Type B pancreatic cell (in vitro differentiated cells): ENCODE measurements at regions not wholly inside any gene's neighbourhood (a gene's known extent, or its start where the extent isn't known, plus 50 kb on each side); places are given as distances from the start of the nearest gene placed in this dataset.

Experiments used
- DNase-seq: peaks from one replicate; pipeline ENCODE4 v3.0.0; 2021; ENCODE audit warnings: mixed read lengths; ENCODE audit not compliant: unreplicated experiment; ENCODE audit errors: extremely low spot score
- H3K27ac Mint-ChIP-seq: 2 replicates; pipeline ENCODE4 v1.8.0; 2021; ENCODE audit warnings: mild to moderate bottlenecking, mixed read lengths
- H3K27me3 Mint-ChIP-seq: 2 replicates; pipeline ENCODE4 v1.8.0; 2021; ENCODE audit warnings: mixed read lengths
- H3K36me3 Mint-ChIP-seq: 2 replicates; pipeline ENCODE4 v1.8.0; 2021; ENCODE audit warnings: mixed read lengths
- H3K4me1 Mint-ChIP-seq: one replicate; pipeline ENCODE4 v1.8.0; 2021; ENCODE audit warnings: mixed read lengths; ENCODE audit not compliant: unreplicated experiment
- H3K4me3 Mint-ChIP-seq: 2 replicates; pipeline ENCODE4 v1.8.0; 2021; ENCODE audit warnings: mild to moderate bottlenecking, mixed read lengths
- H3K9me3 Mint-ChIP-seq: 2 replicates; pipeline ENCODE4 v1.8.0; 2021; ENCODE audit warnings: mixed read lengths
- TF ChIP-seq, protein P1 (sequence below): fragments of 200-600 bp; sonication (generic); conservative IDR thresholded peaks from 2 replicates; pipeline ENCODE4 v1.5.0; 2021; ENCODE audit warnings: antibody characterized with exemption, mild to moderate bottlenecking

DNA sequence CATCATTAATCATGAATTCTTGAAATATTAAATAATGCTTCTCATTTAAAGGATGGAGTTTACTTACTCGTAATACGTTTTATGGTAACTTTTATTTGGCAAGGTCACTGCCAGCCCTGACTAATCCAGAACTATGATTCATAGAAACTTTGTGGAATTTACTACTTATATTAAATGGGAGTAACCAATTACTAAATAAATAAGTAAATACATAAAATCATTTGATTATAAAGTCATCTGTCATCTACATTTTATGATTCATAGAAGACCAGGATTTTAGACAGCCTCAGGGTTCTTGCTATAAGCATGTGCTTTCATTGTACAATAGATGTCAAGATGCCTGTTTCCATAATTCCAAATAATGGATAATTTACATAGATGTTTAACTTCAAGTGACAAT, 611.1 kb downstream of the TBC1D4 start:
- Mint-ChIP-seq H3K4me3 (no peak overlapping the region), H3K36me3 (no peaks in the 10 kb centered on the region), H3K4me1 (peaks cover 7% of the 10 kb centered on the region), H3K9me3 (peaks cover 11% of the 10 kb centered on the region), H3K27ac (no peak overlapping the region), H3K27me3 (no peaks in the 10 kb centered on the region)
- TF ChIP-seq, protein P1, sequence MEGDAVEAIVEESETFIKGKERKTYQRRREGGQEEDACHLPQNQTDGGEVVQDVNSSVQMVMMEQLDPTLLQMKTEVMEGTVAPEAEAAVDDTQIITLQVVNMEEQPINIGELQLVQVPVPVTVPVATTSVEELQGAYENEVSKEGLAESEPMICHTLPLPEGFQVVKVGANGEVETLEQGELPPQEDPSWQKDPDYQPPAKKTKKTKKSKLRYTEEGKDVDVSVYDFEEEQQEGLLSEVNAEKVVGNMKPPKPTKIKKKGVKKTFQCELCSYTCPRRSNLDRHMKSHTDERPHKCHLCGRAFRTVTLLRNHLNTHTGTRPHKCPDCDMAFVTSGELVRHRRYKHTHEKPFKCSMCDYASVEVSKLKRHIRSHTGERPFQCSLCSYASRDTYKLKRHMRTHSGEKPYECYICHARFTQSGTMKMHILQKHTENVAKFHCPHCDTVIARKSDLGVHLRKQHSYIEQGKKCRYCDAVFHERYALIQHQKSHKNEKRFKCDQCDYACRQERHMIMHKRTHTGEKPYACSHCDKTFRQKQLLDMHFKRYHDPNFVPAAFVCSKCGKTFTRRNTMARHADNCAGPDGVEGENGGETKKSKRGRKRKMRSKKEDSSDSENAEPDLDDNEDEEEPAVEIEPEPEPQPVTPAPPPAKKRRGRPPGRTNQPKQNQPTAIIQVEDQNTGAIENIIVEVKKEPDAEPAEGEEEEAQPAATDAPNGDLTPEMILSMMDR = no peak
- no peak for DNase-seq

DNA sequence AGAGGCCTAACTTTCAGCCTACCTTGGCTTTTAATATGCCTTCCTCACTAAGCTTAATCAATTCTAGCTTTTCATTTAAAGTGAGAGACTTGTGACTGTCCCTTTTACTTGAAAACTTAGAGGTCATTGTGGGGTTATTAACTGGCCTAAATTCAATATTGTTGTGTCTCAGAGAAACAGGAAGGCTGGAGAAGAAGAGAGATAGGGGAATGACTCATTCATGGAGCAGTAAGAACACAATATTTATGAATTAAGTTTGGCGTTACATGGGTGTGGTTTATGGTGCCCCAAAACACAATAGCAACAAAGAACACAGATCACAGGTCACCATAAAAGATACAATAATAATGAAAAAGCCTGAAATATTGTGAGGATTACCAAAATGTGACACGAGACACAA, 612.1 kb downstream of the TBC1D4 start:
- peaks cover 11% of the 10 kb centered on the region for H3K9me3 Mint-ChIP-seq
- H3K4me1 Mint-ChIP-seq = peaks cover 7% of the 10 kb centered on the region
- no peak overlapping the region for H3K4me3 Mint-ChIP-seq
- no peaks in the 10 kb centered on the region for H3K27me3 Mint-ChIP-seq
- H3K27ac Mint-ChIP-seq = no peak overlapping the region
- TF ChIP-seq, protein P1 = no peak
- DNase-seq = no peak
- no peaks in the 10 kb centered on the region for H3K36me3 Mint-ChIP-seq

DNA sequence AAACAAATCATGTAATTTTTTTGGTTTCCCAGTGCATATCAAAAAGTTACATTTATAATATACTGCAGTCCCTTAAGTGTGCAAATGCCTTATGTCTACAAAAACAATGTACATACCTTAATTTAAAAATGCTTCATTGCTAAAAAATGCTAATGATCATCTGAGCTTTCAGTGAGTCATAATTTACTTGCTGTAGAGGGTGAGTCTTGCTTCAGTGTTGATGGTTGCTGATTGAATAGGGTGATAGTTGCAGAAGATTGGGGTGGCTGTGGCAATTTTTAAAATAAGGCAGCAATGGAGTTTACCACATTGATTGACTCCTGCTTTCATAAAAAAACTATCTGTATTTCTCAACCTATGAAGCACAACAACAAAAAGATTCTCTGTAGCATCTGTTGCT, 613.9 kb downstream of the TBC1D4 start:
- Mint-ChIP-seq H3K9me3 (peaks cover 11% of the 10 kb centered on the region), H3K27ac (no peak overlapping the region), H3K4me1 (peaks cover 7% of the 10 kb centered on the region), H3K4me3 (no peak overlapping the region), H3K36me3 (no peaks in the 10 kb centered on the region), H3K27me3 (no peaks in the 10 kb centered on the region)
- no peak for DNase-seq
- TF ChIP-seq, protein P1 = no peak

DNA sequence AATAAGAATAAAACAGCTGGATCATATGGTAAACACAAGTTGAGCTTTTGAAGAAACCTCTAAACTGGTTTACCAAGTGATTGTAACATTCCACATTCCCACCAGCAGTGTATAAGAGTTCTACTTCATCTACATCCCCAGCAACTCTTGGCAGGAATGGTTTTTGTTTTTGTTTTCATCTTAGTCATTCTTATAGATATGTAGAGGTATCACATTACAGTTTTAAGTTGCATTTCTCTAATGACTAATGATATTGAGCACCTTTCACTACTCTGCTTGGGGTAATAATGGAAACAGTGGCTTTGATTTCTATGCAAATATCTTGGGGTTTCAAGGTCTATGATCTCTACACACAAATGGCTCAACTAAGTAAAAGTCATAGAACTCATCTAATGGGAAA, 614.5 kb downstream of the TBC1D4 start:
- Mint-ChIP-seq H3K27ac (no peak overlapping the region), H3K36me3 (no peaks in the 10 kb centered on the region), H3K4me1 (peaks cover 7% of the 10 kb centered on the region), H3K4me3 (no peak overlapping the region), H3K9me3 (peaks cover 11% of the 10 kb centered on the region), H3K27me3 (no peaks in the 10 kb centered on the region)
- no peak for DNase-seq
- TF ChIP-seq, protein P1 = no peak

DNA sequence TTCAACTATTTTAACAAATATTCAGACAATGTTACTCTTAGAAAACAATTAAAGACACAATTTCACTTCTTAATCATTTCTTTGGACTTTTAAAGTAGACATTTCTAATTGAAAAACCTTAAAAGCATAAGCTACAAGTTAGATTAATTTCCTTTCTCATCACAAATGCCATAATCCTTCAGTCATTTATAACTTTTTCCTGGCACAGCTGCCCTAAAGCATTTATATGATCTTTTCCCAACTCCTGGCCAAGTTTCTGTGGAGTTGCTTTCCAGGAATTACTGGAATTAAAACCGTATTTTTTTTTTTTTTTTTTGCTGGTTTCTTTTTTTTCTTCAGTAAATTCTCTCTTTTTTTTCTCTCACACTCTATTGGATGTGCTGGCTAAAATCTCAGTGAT, 615.9 kb downstream of the TBC1D4 start:
- Mint-ChIP-seq H3K27ac (no peak overlapping the region), H3K4me3 (no peak overlapping the region), H3K27me3 (no peaks in the 10 kb centered on the region), H3K9me3 (peaks cover 11% of the 10 kb centered on the region), H3K4me1 (no peaks in the 10 kb centered on the region), H3K36me3 (no peaks in the 10 kb centered on the region)
- no peak for DNase-seq
- TF ChIP-seq, protein P1 = no peak

DNA sequence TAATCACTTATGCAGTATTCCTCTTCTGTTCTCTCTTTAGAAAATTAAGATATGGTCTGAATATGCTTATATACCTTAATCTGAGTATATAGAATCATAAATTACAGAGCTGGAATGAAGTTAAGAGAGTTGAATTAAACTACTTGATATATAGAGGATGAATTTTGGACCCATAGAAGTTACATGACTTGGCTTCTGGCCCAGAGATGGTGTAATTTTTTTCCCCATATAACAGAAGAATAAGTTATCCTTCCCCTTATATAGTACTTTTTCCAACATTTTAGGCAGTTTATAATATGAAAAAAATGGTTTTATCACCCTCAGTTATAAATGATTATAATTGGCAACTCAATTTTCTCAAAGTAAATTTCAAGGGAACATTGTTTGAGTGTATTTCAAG, 616.3 kb downstream of the TBC1D4 start:
- Mint-ChIP-seq H3K27ac (no peak overlapping the region), H3K27me3 (no peaks in the 10 kb centered on the region), H3K9me3 (peaks cover 11% of the 10 kb centered on the region), H3K4me1 (no peaks in the 10 kb centered on the region), H3K4me3 (no peak overlapping the region), H3K36me3 (no peaks in the 10 kb centered on the region)
- TF ChIP-seq, protein P1 = no peak
- no peak for DNase-seq
